HG03095 (cell line): ENCODE measurements at regions not wholly inside any gene's neighbourhood (a gene's known extent, or its start where the extent isn't known, plus 50 kb on each side); places are given as distances from the start of the nearest gene placed in this dataset.

Experiments
- ATAC-seq: cut with Tn5 transposase; IDR thresholded peaks from one replicate; pipeline ENCODE4 v1.9.1; 2021; ENCODE audit warnings: moderate library complexity; ENCODE audit not compliant: unreplicated experiment

DNA sequence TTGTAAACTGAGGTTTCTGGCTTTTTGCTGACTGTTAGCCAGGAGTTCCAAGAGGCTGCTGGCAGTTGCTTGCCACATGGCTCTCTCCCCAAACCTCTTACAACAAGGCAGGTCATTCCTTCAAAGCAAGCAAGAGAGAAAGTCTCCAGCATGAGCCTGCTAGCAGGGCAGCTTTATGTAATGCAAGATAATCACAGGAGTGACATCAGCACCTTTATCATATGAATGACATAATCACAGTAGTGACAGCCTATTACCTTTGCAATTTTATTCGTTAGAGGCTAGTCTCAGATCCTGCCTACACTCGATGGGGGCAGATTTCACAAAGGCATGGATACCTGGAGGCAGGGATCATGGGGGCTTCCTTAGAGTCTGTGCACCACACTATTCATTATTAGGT lies 79.5 kb upstream of the KCNJ16 start:
- ATAC-seq, result no peak

DNA sequence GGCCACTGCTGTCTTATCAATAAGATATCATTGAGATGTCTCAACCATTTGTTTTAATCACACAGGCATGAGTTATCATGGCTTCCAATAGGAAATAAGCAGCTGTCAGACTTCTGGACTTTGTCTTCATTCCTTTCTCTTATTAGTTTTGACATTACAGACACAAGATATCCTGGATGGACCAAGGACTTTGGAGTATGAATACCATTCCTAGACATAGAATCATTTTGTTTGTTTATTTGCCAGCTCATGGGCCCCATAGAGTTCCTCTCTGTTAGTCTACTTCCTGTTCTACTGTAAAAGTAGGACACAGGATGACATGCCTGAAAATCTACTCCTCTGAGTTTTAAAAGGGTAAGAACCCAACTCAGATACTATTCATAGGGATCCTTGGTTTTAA lies 77.7 kb upstream of the KCNJ16 start:
- ATAC-seq, result no peak

DNA sequence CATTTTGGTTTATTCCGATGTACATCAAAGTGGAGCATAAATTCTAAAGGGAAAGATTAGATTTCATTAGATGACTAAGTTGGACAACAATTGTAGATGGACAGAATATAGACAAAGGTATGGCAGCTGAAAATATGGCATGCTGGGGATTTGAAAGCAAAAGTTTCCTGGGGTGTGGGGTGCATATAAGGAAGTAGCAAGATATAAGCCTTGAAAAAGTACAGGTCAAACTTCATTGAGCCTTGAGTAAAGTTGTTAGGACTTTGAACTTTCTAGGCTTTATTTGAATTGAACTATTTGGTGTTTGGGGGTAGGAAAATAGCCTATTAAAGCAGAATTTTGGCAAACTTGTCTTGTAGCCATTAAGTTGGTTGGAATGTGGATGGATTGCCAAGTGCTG lies 75.8 kb upstream of the KCNJ16 start:
- no peak for ATAC-seq

DNA sequence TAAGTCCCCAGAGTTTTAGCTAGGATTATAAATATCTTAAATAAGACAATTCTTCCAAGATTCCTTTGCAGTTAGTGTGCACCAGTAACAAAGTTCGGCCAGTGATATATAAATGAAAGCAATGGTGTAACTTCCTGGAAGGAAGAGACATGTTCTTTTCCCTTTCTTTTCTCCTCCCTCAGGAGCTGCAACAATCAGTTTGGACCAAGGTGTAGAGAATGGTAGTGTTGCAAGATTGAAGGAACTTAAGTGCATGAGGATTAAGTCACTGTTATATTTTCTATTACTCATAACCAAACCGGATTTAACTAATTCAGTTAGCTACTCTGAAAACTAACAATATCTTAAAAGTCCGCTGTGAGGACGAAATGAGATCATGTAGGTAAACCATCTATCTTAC lies 68.9 kb upstream of the KCNJ16 start:
- ATAC-seq, result no peak

DNA sequence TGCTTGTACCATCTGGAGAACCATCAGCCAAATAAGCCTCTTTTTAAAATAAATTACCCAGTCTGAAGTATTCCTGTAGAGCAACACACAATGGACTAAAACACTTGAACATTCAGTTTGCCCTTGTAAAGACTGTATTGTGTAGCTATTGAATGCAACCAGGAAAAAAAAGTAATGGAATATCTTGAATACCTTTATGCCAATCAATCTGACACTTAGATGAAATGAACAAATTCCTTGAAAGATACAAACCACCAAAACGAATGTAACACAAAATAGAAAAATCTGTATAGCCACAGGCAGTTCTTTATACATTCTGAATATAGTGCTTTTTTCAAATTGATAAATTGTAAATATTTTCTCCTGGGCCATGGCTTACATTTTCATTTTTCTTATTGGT lies 63.3 kb upstream of the KCNJ16 start:
- no peak for ATAC-seq

DNA sequence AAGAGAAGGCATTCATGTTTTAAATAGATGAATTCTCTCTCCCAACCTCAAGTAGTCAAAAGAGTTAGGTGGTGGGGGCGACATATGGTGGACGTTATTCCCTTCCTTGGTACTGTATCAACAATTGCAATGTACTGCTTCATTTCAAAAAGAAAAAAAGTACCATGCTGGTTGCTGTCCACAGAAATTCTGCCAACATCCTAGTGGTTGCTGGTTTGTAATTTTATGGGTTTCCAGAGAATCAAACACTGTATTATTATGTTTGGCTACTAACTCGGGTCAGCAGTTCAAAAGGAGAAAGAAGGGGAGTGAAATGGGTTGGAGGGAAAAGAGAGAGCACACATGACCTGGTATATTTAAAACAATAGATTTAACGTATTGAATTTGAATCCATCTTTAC lies 61.1 kb upstream of the KCNJ16 start:
- no peak for ATAC-seq

DNA sequence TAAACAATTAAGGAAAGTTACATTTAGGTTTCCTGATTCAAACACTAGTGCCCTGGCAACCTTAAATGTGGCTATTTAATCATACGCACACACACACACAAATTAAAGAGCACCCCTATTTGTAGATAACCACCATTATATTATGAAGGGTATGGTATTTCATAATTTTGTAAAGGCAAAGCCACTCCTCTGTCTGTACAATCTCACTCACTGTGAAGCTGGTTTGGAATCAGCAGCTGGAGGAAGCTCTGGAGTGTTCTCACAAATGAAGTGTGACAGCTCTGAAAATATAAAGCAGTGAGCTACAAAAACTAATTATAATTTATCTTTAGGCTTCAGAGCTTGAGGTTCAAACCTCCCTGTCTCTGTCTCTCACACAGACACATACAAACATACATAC lies 57.9 kb upstream of the KCNJ16 start:
- ATAC-seq, result no peak

DNA sequence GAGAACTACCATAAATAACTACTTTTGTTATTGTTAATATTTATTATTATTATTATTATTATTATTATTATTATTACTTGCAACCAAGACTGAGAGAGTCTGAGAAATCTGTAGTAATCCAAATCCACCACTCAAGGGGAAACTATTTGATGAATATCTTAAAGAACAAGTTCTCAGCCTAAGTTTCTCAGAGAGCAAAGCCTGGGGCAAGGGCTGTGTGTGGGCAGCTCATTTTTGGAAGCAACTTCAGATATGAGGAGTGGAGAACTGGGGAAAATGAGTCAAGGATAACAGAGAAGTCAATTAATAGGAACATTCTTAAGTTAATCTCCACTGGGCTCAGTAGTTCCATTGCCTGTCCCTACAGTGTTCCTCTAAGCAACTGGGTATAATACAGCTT lies 57.1 kb upstream of the KCNJ16 start:
- no peak for ATAC-seq

DNA sequence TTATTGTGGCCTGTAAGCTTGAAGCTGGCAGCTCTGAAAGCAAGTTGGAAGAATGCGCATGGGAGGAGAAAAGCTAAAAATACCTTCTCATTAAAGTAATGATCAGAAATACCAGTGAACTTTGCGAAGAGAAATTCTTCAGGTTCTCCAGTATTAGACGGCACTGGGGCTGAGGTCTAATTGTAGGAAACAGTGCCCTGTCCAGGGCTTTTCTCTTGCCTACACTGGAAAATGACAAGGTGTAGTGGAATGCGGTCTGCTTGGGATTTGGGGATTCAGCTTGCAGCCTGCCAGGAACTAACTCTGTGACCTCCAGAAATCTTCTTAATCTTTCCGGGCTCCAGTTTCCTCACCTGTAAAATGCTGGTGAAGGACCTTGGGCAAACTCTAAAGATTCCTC lies 53.3 kb upstream of the KCNJ16 start:
- no peak for ATAC-seq

DNA sequence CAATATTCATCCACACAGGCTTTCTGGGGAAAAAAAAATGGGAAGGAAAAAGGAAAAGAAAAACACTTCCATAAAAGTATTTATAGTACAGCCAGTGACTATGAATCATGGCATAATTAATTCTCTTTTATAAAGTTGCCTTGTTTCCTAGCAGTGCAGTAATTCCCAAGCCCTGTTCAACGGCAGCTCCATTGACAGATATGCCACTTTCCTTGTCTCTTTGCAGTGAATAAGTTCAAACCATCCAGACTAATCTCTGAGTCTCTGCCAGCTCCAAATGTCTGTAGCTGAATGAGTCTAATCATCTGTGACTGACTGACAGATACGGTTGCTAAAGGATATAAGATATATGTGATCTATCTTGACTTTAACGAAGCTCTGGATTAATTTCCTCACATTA lies 52.9 kb upstream of the KCNJ16 start:
- ATAC-seq, result no peak

DNA sequence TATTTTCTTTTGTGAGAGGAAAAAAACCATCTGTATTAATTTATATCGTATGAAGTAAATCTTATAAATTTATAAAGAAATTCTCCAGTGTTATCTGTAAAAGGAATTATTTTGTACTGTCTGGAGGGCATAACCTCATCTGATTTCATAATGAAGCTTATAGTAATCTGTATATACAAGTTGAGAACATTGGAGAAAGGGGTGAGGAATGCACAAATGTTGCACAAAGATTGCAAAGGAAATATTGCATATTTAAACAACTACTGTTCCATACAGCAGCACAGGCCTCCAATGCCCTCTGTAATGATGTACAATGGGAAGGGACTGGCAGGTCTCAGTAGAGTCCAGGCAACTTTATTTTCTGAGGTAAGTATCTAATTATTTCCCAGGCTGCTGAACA lies 50.8 kb upstream of the KCNJ16 start:
- no peak for ATAC-seq
